IMR-90 (cell line): ENCODE measurements at regions not wholly inside any gene's neighbourhood (a gene's known extent, or its start where the extent isn't known, plus 50 kb on each side); places are given as distances from the start of the nearest gene placed in this dataset.

Experiments used
- ATAC-seq: fragments of 200-7000 bp; cut with Tn5 transposase; 2 replicates; pipeline ENCODE4 v1.9.1; 2020; ENCODE audit warnings: low read depth, mild to moderate bottlenecking, moderate library complexity
- BruUV-seq: library from RNA; stranded (reverse); fragments of 400-500 nt; replicated peaks from 2 replicates; lab custom pipeline; 2021; lab: Mats Ljungman, UMichigan
- CTCF ChIA-PET: fragments of 300-600 bp; formaldehyde crosslinking; extraction: SDS; loops from one replicate; lab custom pipeline; 2021; ENCODE audit warnings: antibody characterized with exemption; lab: Yijun Ruan, JAX
- POLR2A ChIA-PET: fragments of 300-600 bp; sonication (Branson Sonifier 250); formaldehyde crosslinking; loops from one replicate; lab custom pipeline; 2022; ENCODE audit warnings: antibody characterized with exemption; ENCODE audit not compliant: unreplicated experiment; lab: Charles Lee
- DNase-seq: peaks from one replicate; pipeline ENCODE4 v3.0.0; 2013
- H2AFZ ChIP-seq: replicated peaks from 2 replicates; pipeline ENCODE3; 2013; ENCODE audit warnings: low read length, mild to moderate bottlenecking; ENCODE audit not compliant: poor library complexity
- H2AK5ac ChIP-seq: 2 replicates; pipeline ENCODE4 v1.6.1; 2013; ENCODE audit warnings: low read depth, low read length, inconsistent platforms
- H2AK9ac ChIP-seq: replicated peaks from 2 replicates; pipeline ENCODE3; 2013; ENCODE audit warnings: mild to moderate bottlenecking, low read depth, low read length, moderate library complexity; ENCODE audit not compliant: poor library complexity
- H2BK120ac ChIP-seq: 2 replicates; pipeline ENCODE4 v1.6.1; 2013; ENCODE audit warnings: low read depth, low read length, inconsistent platforms
- H2BK15ac ChIP-seq: 3 replicates; pipeline ENCODE4 v1.6.1; 2013; ENCODE audit warnings: low read depth, low read length, inconsistent platforms
- H2BK20ac ChIP-seq: 2 replicates; pipeline ENCODE4 v1.6.1; 2013; ENCODE audit warnings: low read depth, mild to moderate bottlenecking, inconsistent platforms, low read length, moderate library complexity
- H2BK5ac ChIP-seq: 2 replicates; pipeline ENCODE4 v1.6.1; 2013; ENCODE audit warnings: mild to moderate bottlenecking, low read depth, low read length, inconsistent platforms; ENCODE audit not compliant: poor library complexity, severe bottlenecking
- H3K14ac ChIP-seq: replicated peaks from 2 replicates; pipeline ENCODE4 v1.6.1; 2013; ENCODE audit warnings: low read depth, low read length, inconsistent platforms
- H3K18ac ChIP-seq: 2 replicates; pipeline ENCODE4 v1.6.1; 2013; ENCODE audit warnings: low read depth, low read length, control low read depth
- H3K23ac ChIP-seq: 2 replicates; pipeline ENCODE4 v1.6.1; 2013; ENCODE audit warnings: low read depth, low read length, inconsistent platforms
- H3K27ac ChIP-seq: 2 replicates; pipeline ENCODE4 v1.5.1; 2013; ENCODE audit warnings: mild to moderate bottlenecking, control low read depth, low read length; ENCODE audit not compliant: insufficient read depth
- H3K27me3 ChIP-seq: 2 replicates; pipeline ENCODE4 v1.6.1; 2013; ENCODE audit warnings: low read length; ENCODE audit not compliant: control insufficient read depth, insufficient read depth
- H3K36me3 ChIP-seq: 2 replicates; pipeline ENCODE4 v1.6.1; 2013; ENCODE audit warnings: low read length, mixed read lengths; ENCODE audit not compliant: control insufficient read depth, insufficient read depth
- H3K4ac ChIP-seq: 2 replicates; pipeline ENCODE4 v1.6.1; 2013; ENCODE audit warnings: low read depth, low read length, inconsistent platforms
- H3K4me1 ChIP-seq: 2 replicates; pipeline ENCODE4 v1.6.1; 2013; ENCODE audit warnings: low read length, mixed read lengths; ENCODE audit not compliant: control insufficient read depth, insufficient read depth
- H3K4me2 ChIP-seq: 2 replicates; pipeline ENCODE4 v1.6.1; 2013; ENCODE audit warnings: low read depth, mild to moderate bottlenecking, control low read depth, low read length, moderate library complexity
- H3K4me3 ChIP-seq: 2 replicates; pipeline ENCODE4 v1.5.1; 2013; ENCODE audit warnings: low read depth, mild to moderate bottlenecking, control low read depth, low read length, moderate library complexity; ENCODE audit not compliant: insufficient read depth
- H3K56ac ChIP-seq: 2 replicates; pipeline ENCODE4 v1.6.1; 2013; ENCODE audit warnings: low read length, inconsistent platforms; ENCODE audit not compliant: insufficient read depth; ENCODE audit errors: extremely low read depth
- H3K79me1 ChIP-seq, 2 experiments: 2 replicates each; pipeline ENCODE4 v1.6.1; 2013; ENCODE audit warnings: low read length in 2 of 2, inconsistent platforms in 1 of 2, low read depth in 1 of 2
- H3K9ac ChIP-seq: 2 replicates; pipeline ENCODE4 v1.6.1; 2013; ENCODE audit warnings: low read depth, low read length, control low read depth
- H3K9me1 ChIP-seq: 2 replicates; pipeline ENCODE4 v1.6.1; 2013; ENCODE audit warnings: low read length, inconsistent platforms; ENCODE audit not compliant: insufficient read depth
- H3K9me3 ChIP-seq: 2 replicates; pipeline ENCODE4 v1.6.1; 2013; ENCODE audit warnings: low read length; ENCODE audit not compliant: control insufficient read depth, insufficient read depth
- H4K20me1 ChIP-seq: 2 replicates; pipeline ENCODE4 v1.6.1; 2013; ENCODE audit warnings: low read length, inconsistent platforms; ENCODE audit not compliant: insufficient read depth
- H4K5ac ChIP-seq: 2 replicates; pipeline ENCODE4 v1.6.1; 2013; ENCODE audit warnings: mild to moderate bottlenecking, low read depth, low read length, control low read depth
- H4K8ac ChIP-seq, 2 experiments: 2 replicates each; pipeline ENCODE4 v1.6.1; 2013; ENCODE audit warnings: low read depth in 2 of 2, low read length in 2 of 2, control low read depth in 1 of 2, inconsistent platforms in 1 of 2
- H4K91ac ChIP-seq: 2 replicates; pipeline ENCODE4 v1.6.1; 2013; ENCODE audit warnings: low read depth, low read length, inconsistent platforms; ENCODE audit not compliant: insufficient read depth
- BHLHE40 ChIP-seq: fragments of 150-350 bp; IDR thresholded peaks from 2 replicates; pipeline ENCODE4 v1.6.1; 2016; ENCODE audit warnings: mild to moderate bottlenecking, low read depth, low read length
- CHD1 ChIP-seq: IDR thresholded peaks from 2 replicates; pipeline ENCODE4 v1.6.1; 2012; ENCODE audit warnings: low read depth, low read length, improper control_type of control experiment
- FOS ChIP-seq: fragments of 150-350 bp; IDR thresholded peaks from 2 replicates; pipeline ENCODE4 v1.6.1; 2016; ENCODE audit warnings: low read depth, low read length
- MAZ ChIP-seq: IDR thresholded peaks from 2 replicates; pipeline ENCODE4 v1.6.1; 2012; ENCODE audit warnings: low read depth, mild to moderate bottlenecking, low read length, improper control_type of control experiment, moderate library complexity, borderline replicate concordance
- MXI1 ChIP-seq: IDR thresholded peaks from 2 replicates; pipeline ENCODE4 v1.6.1; 2012; ENCODE audit warnings: low read depth, mild to moderate bottlenecking, low read length, moderate library complexity, borderline replicate concordance
- NFE2L2 ChIP-seq: fragments of 150-350 bp; IDR thresholded peaks from 2 replicates; pipeline ENCODE4 v1.6.1; 2016; ENCODE audit warnings: low read depth, mild to moderate bottlenecking, low read length
- RAD21 ChIP-seq: IDR thresholded peaks from 2 replicates; pipeline ENCODE4 v1.6.1; 2012; ENCODE audit warnings: low read length, improper control_type of control experiment
- RCOR1 ChIP-seq: IDR thresholded peaks from 2 replicates; pipeline ENCODE4 v1.6.1; 2012; ENCODE audit warnings: mild to moderate bottlenecking, low read length, improper control_type of control experiment; ENCODE audit not compliant: insufficient replicate concordance
- SMC3 ChIP-seq: fragments of 150-350 bp; IDR thresholded peaks from 2 replicates; pipeline ENCODE4 v1.6.1; 2016; ENCODE audit warnings: low read depth, mild to moderate bottlenecking, antibody characterized with exemption, low read length, moderate library complexity
- WGBS, 2 experiments: methylation state at CpG; one replicate each; pipeline versions ENCODE4 v1.1.5 to v1.1.7; 2013; ENCODE audit warnings: missing lambda C conversion rate in 2 of 2; ENCODE audit not compliant: insufficient read length in 1 of 2; ENCODE audit errors: extremely low coverage in 2 of 2; 5-methylcytosine and 5-hydroxymethylcytosine counted together
- dilution Hi-C: fragments of 300-500 bp; cut with HindIII; formaldehyde crosslinking; loops from one replicate; pipeline ENCODE4 v1.14.3; 2018; ENCODE audit warnings: low sequenced_read_pairs; ENCODE audit not compliant: unreplicated experiment
- in situ Hi-C: fragments of 300-500 bp; cut with MboI; formaldehyde crosslinking; loops from 3 replicates; pipeline ENCODE4 v1.14.3; 2019; ENCODE audit warnings: low sequenced_read_pairs, inconsistent platforms, mixed read lengths
- intact Hi-C: fragments of 100-400 bp; cut with micrococcal nuclease; formaldehyde crosslinking; loops from 2 replicates; pipeline ENCODE4 v1.10.0; 2022
- TF ChIP-seq, protein P1 (sequence below): fragments of 150-350 bp; IDR thresholded peaks from 2 replicates; pipeline ENCODE4 v1.6.1; 2017; ENCODE audit warnings: mild to moderate bottlenecking, antibody characterized with exemption, low read length, low read depth
- TF ChIP-seq, protein P2 (sequence below): fragments of 150-350 bp; IDR thresholded peaks from 2 replicates; pipeline ENCODE4 v1.6.1; 2016; ENCODE audit warnings: low read depth, mild to moderate bottlenecking, low read length, moderate library complexity, borderline replicate concordance

DNA sequence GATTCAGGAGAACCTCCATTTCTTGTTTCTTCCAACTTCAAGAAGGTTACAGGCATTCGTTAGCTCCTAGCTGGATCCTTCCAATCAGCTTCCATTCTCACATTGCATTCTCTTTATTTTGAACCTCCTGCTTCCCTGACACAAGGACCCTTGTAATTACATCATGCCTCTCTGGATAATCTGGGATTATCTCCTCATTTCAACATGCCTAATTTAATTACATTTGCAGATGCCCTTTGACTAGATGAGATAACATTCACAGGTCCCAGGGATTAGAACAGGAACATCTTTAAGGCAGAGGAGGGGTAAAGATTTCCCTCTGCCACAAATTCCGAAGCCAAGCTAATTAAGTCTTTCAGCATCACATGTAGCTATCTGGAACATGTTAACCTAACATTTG is 753.8 kb upstream of the PCDH7 start:
- Histone ChIP-seq H2BK5ac (no peak overlapping the region), H2AK5ac (no peak overlapping the region), H3K4me3 (no peak overlapping the region), H4K91ac (no peak overlapping the region), H3K23ac (no peak overlapping the region), H3K18ac (no peak overlapping the region), H3K36me3 (no peaks in the 10 kb centered on the region), H2BK15ac (no peak overlapping the region), H4K20me1 (no peaks in the 10 kb centered on the region), H2AK9ac (no peak overlapping the region), H2BK120ac (no peak overlapping the region), H3K4me1 (no peaks in the 10 kb centered on the region), H3K79me1 (no peaks in the 10 kb centered on the region), H3K4me2 (no peak overlapping the region), H4K8ac (no peak overlapping the region), H2BK20ac (no peak overlapping the region), H3K9ac (no peak overlapping the region), H2AFZ (no peak overlapping the region), H3K4ac (no peak overlapping the region), H3K56ac (no peak overlapping the region), H3K9me1 (no peaks in the 10 kb centered on the region), H4K5ac (no peak overlapping the region), H3K27me3 (no peaks in the 10 kb centered on the region), H3K9me3 (peaks cover 2% of the 10 kb centered on the region; the same call in 1 of the 2 replicates), H3K27ac (no peak overlapping the region), H3K14ac (no peak overlapping the region)
- ATAC-seq (no peak), DNase-seq (no peak)
- WGBS, 2 experiments = 60% methylated on average over 1 of the region's 2 CpGs; no CpG with 5 or more reads in 1 of the 2 experiments
- dilution Hi-C loops = no loop called here
- ChIA-PET CTCF (no interaction called here), POLR2A (no interaction called here)
- in situ Hi-C loops = no loop called here
- intact Hi-C loops = no loop called here
- TF ChIP-seq MAZ (no peak), RAD21 (no peak), SMC3 (no peak), MXI1 (no peak), BHLHE40 (no peak), CHD1 (no peak), NFE2L2 (no peak), RCOR1 (no peak), FOS (no peak)
- TF ChIP-seq, protein P1, sequence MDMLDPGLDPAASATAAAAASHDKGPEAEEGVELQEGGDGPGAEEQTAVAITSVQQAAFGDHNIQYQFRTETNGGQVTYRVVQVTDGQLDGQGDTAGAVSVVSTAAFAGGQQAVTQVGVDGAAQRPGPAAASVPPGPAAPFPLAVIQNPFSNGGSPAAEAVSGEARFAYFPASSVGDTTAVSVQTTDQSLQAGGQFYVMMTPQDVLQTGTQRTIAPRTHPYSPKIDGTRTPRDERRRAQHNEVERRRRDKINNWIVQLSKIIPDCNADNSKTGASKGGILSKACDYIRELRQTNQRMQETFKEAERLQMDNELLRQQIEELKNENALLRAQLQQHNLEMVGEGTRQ = no peak
- TF ChIP-seq, protein P2, sequence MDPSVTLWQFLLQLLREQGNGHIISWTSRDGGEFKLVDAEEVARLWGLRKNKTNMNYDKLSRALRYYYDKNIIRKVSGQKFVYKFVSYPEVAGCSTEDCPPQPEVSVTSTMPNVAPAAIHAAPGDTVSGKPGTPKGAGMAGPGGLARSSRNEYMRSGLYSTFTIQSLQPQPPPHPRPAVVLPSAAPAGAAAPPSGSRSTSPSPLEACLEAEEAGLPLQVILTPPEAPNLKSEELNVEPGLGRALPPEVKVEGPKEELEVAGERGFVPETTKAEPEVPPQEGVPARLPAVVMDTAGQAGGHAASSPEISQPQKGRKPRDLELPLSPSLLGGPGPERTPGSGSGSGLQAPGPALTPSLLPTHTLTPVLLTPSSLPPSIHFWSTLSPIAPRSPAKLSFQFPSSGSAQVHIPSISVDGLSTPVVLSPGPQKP = no peak
- no TSS peak for BruUV-seq
